NOMO-1 (cell line): ENCODE measurements at regions not wholly inside any gene's neighbourhood (a gene's known extent, or its start where the extent isn't known, plus 50 kb on each side); places are given as distances from the start of the nearest gene placed in this dataset.
"Not testable (repeated sequence)": the region's sequence is repeated elsewhere in the genome, so short reads cannot be mapped to it uniquely, and the experiment has no call there.

Experiments used
- DNase-seq, 2 experiments: peaks; one replicate each; lab custom pipeline; 2025; ENCODE audit not compliant: unreplicated experiment in 2 of 2; lab: John Stamatoyannopoulos, UW

DNA sequence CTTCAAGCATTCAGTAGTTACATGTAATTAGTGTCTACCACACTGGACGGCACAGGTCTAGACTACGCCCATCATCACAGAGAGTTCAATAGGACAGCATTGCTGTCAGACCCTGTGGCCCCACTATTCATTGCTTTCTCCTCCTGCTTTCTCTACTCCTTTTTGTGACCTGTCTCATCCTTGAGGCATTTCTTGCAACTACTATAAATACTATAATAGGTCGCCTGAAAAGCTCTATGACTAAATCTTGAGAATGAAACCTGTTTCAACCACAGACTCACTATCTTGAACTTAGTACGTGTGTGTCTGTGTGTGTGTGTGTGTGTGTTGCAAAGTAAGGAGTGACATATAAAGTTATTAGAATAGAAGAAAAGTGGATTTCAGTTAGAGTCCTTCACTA, 252.9 kb upstream of the KLF3 start:
- no peak for DNase-seq

DNA sequence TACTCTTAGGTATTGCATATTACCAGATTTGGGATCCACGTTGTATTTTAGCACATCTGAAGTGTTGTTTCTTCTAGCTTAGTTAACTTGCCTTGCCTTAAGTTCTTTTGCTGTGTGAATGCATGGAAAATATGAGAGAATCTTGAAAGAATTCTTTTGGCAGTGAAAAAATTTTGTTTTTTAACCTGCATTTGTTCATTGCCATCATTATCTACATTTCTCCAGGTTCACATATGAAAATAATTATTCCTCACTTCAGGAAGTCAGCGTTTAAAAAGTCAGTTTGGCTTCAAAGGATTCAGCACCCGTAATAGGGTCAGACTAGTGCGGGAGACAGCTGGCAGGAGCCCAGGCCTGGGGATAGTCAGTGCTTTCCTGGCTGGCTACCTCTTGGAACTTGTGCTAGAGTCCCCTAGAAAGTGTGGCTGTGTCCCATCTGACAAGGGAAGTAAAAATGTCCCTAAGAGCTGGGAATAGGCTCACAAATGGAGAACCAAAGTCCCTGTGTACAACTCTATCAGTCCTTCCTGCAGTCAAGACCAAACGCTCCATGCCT, 251.9 kb upstream of the KLF3 start:
- DNase-seq: no peak

DNA sequence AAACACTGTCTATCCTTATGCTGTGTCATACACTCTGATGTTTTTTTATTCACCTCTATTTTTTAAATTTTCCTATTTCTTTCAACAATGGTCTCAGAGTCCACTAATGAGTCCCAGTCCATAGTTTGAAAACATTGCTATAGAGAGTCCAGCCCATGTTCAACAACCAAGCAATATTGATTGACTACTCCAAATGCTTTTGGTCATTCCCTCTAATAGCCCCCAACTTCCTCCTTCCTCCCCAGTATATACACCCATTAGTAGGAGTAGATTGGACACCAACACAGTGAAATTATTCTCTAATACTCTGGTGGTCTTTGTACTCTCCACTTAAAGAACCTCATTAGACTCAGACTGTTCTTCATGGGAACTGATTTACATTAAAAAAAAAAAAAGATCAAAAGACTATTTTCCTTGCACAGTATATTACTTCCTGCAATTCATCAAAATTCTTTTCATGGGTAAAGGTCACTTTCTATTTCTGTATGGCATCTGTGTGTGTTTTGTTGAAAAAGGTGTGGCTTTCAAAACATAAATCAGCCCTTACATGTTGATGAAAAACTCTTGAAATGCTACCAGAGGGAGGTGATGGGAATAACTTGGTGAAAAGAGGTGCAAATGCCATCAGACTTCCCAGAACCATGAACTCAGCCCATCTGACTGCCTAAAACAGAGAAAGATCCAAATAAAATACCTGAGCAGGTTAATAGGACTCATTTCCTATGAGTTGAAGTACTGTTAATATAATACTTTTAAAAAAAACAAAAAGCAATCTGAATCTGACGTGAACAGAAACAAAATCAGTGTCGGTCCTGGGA, 250.3 kb upstream of the KLF3 start:
- no peak for DNase-seq

DNA sequence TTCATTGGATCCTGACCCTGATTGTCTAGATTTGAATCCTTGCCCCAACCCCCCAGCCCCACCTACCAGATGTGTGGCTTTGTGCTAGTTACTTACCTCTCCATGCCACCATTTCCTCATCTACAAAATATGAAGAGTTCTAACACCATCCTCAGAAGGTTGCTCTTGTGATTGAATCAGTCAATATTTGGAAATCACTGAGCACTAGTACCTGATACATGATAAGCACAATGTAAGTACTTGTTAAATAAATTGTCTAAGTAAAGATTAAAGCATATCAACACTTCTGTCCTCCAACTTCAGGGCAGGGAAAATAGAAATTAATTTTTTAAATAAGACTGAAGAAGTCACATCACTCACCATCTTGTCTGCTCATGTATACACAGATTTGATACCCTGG, 249.6 kb upstream of the KLF3 start:
- DNase-seq: no peak

DNA sequence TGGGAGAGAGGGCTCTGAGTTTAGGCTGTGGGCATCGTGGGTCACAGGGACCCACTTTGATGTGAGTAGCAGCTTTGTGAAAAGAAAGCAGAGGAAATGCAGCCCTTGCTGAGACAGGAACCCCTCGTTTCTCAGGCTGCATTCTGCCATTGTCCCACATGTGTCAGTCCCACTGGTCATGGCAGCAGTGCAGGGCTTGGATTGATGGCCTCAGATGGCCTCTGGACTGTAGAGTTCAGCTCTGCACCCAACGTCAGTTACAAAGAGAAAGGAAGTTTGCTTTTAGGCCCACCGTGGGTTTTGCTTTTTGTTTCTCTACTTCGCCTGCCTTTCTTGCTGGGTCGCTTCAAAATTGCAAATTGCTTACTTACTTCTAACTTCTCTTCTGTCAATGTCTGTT, 248.3 kb upstream of the KLF3 start:
- DNase-seq: no peak

DNA sequence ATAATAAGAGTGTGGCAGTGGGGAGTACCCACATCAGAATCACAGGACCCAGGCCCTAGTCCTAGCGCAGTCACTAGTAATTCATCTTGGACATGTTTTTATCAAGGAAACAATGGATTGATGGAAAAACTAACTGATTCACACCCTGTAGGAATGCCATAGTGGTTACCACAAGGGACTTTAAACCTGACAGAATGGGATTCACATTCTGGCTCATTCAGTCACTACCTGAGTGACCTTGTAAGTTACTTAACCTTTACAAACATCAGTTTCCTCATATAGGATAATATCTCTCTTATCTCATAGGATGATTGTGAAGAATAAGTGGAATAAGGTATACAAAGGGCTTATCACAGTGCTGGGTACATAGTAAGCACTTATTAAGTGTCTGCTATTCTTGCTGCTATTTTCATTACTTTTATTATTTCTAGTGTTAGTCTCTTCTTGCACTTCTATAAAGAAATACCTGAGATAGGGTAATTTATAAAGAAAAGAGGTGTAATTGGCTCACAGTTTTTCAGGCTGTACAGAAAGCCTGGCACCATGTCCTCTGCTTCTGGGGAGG, 247.5 kb upstream of the KLF3 start:
- DNase-seq: no peak

DNA sequence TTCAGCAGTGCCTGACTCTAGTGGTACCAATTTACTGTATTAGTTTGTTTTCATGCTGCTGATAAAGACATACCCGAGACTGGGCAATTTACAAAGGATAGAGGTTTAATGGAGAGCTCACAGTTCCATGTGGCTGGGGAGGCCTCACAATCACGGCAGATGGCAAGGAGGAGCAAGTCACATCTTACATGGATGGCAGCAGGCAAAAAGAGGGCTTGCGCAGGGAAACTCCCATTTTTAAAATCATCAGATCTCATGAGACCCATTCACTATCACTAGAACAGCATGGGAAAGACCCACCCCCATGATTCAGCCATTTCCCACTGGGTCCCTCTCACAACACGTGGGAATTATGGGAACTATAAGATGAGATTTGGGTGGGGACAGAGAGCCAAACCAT, 243.7 kb upstream of the KLF3 start:
- DNase-seq: not testable (repeated sequence)

DNA sequence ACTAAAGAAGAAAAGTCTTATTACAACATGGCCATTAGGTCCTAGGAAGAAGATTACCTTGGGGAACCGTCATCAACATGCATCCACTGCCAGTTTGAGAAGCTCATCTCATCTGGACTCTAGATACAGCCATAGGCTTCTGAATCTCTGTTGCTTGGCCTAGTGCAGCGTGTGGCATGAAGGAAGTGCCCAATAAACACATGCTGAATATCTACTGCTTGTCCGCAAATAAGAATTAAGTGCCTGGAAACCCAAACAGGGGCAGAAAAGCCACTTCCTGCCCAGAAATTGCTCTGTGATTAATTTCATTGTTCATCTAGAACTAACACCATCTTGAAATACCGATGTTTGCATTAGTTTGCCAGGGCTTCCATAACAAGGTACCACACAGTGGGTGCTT, 241.1 kb upstream of the KLF3 start:
- no peak for DNase-seq

DNA sequence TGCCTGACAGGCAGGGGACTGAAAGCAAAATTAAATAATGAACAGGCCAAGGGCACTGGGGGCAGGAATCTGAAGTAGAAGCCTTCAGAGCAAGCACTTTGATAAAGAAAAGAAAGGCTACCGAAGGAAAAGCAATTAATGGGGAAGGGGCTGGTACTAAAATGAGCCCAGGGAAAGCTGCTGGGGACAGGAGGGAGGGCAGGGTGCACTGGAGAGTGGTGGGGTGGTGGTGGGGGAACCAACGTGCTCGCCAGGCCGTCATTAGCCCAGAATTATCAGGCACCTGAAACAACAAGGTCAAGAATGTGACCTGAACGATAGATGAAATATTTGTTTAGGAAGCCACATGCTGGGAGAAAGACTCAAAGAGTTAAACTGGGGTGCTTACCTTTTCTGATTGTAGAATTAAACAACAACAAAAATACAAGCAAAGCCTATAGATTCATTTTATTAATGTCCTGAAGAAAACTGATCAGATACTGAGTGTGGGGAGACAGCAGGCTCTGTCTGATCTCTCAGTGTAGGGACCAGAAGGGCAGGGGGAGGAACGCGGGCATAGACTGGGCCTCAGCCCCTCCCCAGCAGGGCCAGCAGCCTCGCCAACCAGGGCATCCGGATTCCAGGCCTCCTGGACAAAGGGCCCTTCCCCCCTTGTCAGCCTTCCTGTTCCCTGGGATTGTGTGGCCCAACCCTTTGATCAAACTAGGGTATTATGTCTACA, 239.7 kb upstream of the KLF3 start:
- DNase-seq: no peak

DNA sequence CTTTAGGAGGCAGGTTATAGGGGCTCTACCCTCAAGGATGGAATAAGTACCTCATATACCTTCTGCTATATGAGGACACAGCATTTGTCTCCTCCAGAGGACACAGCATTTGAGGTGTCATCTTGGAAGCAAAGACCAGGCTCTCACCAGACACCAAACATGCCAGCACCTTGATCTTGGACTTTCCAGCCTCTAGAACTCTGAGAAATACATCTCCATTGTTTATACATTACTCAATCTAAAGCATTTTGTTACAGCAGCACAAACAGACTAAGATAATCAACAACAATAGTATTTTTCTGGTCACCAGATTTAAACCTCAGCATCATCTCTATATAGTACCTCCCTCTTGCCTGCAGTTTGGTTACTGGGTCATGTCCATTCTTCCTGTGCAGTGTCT, 237.5 kb upstream of the KLF3 start:
- DNase-seq: no peak

DNA sequence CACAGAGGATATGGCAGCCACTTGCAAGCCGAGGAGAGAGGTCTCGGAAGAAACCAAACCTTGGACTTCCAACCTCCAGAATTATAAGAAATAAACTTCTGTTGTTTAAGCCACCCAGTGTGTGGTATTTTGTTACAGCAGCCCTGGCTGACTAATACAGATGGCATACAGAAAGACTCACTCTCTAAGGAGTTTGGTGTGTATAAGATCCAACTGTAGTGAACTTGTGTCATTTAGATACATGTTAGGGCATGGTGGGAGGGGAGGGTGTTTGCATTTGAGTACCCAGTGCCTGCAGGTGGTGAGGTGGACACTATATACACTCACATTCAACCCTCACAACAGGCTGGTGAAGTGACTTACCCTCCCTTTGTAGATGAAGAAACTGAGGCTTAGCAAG, 233.2 kb upstream of the KLF3 start:
- no peak for DNase-seq

DNA sequence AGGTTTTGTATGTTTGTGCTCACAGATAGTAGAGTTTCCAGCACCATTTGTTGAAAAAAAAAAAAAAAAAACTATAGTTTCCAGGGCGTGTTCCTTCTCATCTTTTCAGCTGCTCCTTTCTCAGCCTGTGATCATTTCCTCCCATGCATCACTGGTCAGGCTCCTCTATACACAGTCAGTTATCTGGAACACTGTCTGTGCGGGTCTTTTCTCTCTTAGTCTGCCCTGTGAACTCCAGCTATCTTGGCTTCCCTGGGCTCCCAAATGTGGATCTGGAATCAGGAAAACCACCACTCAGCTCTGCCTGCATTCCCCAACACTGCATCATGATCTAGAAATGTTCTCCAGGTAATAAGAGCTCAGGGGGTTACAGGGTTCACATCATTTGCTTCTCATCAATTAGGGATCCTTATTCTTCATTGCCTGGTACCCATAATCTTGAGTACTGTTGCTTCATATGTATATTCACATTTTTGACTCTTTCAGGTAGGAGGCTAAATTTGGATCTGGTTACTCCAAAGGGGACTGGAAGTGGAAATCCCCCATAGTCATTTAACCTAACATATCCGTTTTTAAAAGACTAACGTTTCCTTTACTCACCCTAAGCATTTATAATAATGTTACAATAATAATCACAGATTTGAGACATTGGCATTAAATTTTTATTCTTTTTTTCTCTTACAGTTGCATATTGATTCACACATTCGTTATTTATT, 221.8 kb upstream of the KLF3 start:
- no peak for DNase-seq

DNA sequence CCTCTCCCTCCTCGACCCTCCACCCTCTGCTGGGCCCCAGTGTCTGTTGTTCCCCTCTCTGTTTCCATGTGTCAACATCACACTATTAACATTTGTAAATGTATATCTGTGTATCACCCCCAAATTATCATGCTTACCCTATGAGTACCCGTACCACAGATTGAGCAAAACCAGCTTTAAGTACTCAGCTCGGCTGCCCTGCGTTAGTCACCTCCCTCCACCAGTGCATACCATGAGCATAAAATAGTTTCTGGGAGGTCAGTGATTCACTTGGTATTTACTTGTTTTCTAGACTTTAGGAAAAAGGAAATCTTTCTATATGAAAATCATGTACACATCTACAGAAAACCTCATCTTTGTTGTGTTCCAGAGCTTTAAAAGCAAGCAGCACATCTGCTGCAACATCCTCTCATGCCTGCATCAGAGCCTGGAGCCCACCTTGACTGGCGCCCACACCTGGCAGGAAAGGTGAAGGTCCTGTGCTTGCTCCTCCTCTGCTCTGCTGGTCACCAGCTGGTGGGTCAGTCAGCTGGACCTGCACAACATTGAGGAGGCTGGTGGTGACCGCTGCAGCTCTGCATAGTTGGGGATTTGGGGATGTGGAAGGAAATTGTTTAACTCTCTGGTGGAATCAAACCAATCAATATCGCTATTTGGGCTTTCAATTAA, 214.4 kb upstream of the KLF3 start:
- DNase-seq: no peak

DNA sequence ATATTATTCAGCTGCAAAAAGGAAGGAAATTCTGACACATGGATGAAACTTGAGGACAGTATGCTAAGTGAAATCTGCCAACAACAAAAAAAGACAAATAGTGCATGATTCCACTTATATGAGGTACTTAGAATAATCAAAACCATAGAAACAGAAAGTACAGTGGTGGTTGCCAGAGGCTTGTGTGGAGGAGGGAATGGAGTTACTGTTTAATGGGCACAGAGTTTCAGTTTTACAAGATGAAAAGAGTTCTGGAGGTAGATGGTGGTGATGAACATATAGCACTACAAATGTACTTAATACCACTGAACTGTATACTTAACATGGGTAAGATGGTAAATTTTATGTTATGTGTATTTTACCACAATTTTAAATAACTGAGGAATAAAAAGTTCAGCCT, 212.0 kb upstream of the KLF3 start:
- no peak for DNase-seq

DNA sequence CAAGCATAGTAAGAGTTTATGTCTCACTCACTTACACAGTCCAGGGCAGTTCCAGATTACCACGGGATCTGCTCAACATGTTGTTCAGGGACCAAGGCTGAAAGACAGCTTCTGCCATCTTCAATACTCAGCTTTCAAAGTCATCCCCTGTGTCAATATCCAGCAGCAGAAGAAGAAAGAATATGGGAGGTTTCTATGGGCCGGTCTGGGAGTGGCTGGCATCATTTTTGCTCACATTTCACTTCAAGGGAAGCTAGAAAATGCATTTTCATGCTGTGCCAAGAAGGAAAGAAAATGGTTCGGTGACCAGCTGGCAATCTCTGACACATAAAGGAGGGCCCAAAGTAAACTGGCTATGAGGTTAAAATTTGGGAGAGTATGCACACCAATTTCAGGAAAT, 211.5 kb upstream of the KLF3 start:
- DNase-seq: no peak

DNA sequence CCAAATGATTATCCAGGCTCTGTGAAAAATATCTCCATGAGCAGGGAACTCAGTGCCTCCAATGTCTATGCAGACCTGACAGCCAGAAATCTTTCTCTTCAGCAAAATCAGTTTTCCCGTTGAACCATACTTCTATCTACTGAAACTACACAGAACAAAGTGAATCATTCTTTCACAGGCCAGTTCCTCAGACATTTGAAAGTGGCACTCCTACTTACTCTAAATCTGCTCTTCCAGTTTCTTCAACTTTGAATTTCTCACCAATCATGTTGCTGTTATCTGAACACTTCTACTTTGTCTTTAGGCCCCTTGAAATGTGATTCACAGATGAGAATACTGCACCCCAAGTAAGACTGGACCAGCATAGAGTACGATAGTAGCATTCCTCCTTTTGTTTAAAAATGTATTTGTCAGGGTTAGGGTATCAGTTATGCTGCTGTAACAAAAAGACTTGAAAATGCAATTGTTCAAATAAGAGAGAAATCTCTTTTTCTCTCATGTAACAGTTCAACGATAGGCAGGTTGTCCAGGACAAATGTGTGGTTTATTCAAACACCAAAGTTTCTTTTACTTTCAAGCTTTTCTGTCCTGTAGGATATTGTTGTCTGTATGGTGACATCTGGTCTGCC, 210.6 kb upstream of the KLF3 start:
- DNase-seq: no peak

DNA sequence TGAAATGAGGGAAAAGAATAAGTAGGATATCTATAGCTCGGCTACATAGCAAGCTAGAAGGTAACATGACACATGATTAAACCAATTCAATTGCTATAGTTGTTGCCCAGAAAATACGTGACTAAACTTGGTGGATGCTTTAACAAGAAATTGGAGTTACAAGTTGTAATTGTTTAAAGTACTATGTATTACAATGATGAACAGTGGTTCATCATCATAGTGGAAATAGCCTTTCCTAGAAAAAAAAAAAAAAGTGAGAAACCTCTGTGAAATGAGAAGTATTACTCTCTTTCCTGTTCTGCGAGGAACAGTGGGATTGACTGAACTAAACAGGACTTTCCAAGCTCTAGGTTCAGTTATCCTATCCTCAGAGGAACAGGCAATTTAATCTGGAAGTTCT, 209.7 kb upstream of the KLF3 start:
- no peak for DNase-seq

DNA sequence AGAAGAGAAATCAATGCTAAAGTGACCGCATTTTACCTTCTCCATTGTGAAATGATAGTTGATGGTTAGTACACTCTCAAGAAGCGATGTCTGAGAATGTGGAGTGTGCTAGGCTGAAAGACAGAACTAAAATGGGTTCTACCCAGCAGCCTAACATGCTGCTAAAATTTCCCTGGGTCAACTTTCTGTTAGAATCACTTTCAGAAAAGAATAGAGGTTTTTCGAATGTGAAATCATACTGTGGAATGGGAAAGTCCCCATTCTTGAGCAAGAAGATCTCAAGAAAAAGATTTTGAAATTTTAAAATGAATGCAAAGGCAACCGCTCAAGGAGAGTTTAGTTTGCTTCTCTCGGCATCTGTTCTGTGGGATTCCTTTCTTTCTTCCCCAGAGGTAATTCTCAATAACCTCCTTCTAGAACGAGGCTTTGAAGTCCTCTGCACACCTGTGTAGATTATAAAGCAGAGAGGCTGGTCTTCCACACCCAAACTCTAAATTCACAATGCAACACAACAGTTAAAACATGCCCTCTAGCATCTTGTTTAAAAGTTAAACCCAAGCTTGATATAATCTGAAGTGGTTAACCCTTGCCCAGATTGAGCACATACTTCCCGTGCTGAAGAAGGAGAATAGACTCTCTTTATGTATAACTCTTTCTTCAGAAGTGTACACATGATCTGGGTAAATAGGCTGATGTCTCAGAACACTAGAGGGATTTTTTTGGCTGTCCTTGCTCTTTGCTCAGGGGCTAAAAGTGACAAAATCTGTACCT, 208.7 kb upstream of the KLF3 start:
- no peak for DNase-seq

DNA sequence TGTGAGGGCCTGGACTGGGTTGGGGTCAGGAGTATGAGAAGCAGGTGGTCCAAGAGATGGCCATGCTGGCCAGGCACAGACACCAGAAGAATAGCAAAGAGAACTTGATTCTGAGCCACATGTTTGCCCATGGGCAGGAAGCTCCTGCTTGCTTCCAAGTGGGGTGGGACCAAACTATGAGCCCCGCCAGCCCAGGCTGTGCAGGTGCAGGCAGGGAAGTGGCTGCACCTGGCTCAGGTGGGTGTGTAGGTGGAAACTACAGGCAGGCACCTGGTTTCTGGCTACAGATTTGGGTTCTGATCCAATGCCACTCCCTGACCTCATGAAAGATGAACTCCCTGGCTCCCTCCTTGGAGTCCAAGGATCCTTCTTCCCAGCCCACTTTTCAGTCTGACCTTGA, 207.9 kb upstream of the KLF3 start:
- DNase-seq: no peak
